HG03097 (cell line): ENCODE measurements at regions not wholly inside any gene's neighbourhood (a gene's known extent, or its start where the extent isn't known, plus 50 kb on each side); places are given as distances from the start of the nearest gene placed in this dataset.
"Not testable (repeated sequence)": the region's sequence is repeated elsewhere in the genome, so short reads cannot be mapped to it uniquely, and the experiment has no call there.

Source experiments
- ATAC-seq: cut with Tn5 transposase; IDR thresholded peaks from one replicate; pipeline ENCODE4 v1.9.1; 2021; ENCODE audit not compliant: unreplicated experiment, low FRiP score

DNA sequence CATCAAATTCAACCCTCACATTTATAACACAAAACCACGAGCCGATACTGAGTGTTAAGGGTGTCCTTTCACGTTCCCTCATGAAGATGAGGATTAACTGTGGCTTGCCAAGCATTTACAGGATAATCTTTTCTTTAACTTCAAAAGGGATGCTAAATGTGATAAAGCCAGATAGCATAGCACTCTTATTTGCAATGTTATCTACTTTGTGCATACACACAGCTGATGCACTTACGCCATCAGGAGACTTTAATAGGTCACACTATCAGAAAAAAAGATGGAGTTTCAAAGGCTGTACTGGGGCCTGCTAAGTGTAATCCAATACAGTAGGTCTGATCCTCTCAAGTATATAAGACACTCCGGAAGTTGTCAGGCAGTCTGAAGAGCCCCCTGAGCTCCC, 572.7 kb downstream of the PIK3C3 start:
- no peak for ATAC-seq

DNA sequence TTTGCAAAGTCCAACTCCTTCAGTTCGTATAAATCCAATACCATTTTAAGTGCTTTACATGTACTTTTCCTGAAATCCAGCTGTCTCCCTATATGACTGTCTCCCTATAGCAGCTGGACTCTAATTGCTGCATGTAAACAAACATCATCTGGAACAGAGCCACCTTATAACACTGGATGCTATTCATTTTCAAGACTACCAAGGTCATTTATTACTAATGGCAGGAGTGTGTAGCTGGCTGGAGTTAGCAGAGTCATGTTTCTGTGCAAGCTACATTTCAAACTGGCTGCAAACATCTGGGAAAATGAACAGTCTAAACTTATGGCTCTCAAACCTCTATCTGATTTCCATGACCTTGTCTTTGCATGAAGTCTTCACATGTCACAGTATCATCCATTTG, 575.2 kb downstream of the PIK3C3 start:
- ATAC-seq = no peak

GRCh38 chr18:42532119-42532518, 577.1 kb downstream of the PIK3C3 start:
- no peak for ATAC-seq

- no peak for ATAC-seq
These were observed 578.1 kb downstream of the PIK3C3 start for GRCh38 chr18:42533009-42533575.

DNA sequence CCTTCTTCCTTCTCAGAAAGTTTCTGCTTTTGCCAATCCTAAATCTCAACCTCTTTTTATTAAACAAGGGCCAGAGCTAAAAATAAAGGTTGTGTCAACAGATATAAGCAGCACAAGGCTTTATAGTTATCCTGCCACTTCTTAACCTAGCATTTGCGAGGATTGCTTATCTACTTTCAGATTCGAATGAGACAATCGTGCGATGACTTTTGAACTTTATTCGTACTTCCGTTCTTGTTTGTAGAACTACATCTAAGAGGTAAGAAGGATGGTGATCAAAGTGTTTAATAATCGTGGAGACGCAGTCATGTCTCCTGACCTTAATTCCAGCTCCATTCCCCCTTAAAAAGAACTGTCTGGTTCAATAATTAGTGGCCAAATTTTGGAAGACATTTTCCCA, 578.6 kb downstream of the PIK3C3 start:
- ATAC-seq = no peak

GRCh38 chr18:42534313-42534712, 579.3 kb downstream of the PIK3C3 start:
- no peak for ATAC-seq

DNA sequence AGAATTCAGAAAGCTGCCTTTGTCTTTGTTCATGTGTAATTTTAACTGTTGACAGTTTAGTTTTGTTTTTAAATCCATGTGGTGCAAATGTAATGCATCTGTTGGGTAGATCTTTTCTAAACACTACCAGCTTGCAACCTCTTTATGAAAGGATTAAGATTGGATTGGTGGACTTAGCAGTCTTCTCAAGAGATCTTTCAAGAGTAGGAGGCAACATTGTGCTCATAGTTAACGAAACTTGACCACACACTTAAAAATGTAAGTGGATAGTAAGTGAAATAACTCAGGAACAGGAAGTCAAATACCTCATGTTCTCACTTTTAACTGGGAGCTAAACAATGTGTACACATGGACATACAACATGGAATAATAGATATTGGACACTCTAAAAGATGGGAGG, 579.0 kb downstream of the RIT2 start:
- no peak for ATAC-seq

- ATAC-seq = no peak
These were observed 578.2 kb downstream of the RIT2 start for GRCh38 chr18:42537291-42537690.

DNA sequence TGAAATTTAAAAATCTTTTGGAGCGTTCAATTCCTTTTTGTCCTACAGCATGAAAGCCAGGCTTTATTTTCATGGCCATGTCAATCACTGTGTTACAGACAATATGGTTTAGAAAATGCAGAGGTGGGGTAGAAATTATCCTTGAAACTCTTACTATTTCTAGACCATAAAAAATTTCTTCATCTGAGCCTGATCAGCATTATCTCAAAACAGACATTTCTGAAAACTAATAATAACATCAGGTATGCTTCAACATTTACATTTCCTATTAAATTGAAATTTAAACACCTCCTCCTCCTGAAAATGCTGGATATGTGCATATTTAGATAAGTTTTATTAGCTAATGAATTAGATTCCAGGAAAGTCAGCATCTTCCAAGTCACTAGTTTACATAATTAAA, 570.6 kb downstream of the RIT2 start:
- no peak for ATAC-seq

- no peak for ATAC-seq
These were observed 569.7 kb downstream of the RIT2 start for GRCh38 chr18:42545825-42546224.

DNA sequence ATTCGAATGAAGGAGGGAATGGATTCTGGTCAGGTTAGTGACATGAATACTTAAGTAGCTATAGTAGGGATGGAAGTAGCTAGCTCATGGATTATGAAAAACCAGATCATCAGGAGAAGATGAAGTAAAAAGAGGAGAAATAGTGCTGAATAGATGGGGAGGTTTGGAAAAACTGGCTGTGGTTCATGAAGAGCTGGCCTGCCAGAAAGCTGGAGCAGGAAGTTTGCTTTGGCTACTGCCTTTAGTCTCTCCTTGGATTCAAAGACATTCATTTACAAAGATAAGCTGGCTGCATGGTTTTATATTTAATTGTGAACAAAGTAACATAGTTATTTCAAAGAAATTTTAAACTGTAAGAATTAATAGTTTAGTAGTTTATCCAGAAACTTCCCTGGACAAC, 567.0 kb downstream of the RIT2 start:
- ATAC-seq = no peak

DNA sequence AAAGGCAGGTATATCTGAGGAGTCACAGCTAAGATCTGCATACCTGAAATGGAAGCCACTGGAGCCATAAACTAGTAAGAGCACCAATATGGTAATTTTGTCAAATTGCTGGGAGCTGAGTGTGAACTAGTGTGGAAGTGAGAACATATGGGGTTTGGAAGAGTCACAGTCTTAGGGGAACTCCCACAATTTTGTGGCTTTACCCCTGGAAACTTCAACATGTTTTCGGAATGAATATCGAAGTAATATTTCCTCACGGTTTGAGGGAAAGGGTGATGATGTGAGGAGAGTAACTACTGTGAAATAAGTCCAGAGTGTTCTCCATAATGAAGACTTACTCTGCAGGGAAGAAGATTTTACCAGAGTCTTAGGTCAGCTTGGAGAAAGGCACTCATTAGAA, 565.9 kb downstream of the RIT2 start:
- ATAC-seq = no peak

GRCh38 chr18:42552559-42552958, 562.9 kb downstream of the RIT2 start:
- ATAC-seq = not testable (repeated sequence)

DNA sequence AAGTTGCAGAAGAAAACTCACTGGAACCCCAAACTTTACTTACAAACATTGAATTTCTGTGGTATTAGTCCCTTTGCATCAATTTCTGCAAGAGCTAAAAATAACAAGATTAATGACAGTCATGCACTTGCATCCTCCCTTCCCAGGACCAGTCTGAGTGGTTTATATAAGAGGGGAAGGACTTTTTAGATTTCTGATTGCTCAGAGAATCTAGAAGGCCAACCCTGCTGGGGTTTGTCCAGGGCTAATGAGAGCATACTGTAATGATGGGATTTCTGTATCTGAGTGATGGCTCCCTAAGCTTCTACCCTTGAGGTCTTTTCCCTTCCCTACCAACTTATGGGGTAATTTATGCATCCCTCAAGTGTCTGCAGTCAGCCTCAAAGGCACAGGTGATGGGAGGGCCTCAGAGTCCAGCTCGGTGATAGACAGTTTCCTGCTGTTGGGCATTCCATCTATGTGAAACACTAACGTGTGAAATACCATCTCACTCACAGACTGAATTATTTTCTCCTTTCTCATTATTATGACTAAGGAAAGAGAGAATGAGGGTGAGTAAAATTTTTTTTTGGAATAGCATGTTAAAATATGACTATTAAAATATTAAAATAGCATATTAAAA, 556.3 kb downstream of the RIT2 start:
- no peak for ATAC-seq

DNA sequence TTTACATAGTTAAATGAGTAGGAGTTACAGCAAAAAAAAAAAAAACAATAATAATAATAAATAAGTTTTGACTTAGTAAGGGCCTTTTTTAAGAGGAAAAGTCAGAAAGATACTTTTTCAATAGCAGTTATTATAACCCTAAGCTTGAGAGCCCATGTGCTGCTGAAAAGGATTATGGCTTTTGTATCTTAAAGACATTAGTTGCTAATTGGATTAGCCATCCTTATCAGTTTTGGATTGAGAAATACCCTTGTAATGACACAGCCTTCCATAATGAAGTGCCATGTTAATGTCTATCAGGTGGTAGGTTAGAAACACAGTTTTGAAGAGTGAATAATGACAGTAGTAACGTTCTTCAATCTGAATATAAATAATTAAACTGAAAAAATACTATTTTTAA, 554.0 kb downstream of the RIT2 start:
- no peak for ATAC-seq

DNA sequence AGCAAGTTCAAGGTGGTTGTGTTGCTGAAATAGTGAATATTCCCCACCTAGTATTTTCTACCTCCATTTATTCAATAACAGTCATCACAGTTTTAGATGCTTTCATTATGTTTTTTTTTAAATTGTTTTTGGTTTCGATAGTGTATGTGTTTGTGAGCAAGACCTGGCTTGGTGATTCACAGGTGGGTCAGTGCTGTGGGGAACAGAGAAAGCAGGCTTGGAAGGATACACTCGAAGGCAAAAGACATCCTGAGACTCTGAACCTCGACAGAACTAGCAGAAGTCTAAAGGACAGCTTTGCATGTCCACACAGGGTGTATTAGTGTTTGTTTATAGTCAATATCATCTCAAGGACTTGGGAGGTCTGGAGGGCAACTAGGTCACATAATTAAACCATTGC, 551.5 kb downstream of the RIT2 start:
- ATAC-seq = no peak

DNA sequence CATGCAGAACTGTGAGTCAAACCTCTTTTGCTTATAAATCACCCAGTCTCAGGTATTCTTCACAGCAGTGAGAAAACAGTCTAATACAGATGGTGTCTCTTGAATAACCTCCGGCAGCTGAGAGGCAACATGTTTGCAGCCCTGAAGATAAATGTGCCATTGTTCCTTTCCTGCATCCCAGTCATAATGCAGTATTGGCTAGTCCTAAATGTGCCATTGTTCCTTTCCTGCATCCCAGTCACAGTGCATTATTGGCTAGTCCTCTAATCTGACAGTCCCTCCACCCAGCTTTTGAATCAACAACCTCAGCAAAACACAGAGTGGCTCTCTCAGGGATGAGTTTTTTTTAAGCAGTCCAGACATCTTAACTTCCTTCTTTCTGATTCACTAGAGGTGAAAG, 550.7 kb downstream of the RIT2 start:
- no peak for ATAC-seq

DNA sequence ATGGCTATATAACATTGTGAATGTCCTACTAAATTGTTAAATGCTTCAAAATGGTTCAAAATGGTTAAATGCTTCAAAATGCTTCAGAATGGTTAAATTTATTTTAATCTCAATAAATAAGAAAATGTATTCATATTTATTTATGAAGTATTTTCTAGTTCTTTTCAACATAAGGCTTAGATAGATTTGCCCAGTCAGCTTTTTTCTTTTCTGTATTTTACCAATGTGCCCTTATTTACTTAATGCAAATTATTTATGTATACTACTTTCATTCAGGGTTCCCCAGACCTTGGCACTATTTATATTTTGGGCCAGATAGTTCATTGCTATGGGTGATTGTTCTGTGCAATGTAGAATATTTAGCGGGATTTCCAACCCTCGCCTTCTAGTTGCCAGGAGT, 546.7 kb downstream of the RIT2 start:
- no peak for ATAC-seq

DNA sequence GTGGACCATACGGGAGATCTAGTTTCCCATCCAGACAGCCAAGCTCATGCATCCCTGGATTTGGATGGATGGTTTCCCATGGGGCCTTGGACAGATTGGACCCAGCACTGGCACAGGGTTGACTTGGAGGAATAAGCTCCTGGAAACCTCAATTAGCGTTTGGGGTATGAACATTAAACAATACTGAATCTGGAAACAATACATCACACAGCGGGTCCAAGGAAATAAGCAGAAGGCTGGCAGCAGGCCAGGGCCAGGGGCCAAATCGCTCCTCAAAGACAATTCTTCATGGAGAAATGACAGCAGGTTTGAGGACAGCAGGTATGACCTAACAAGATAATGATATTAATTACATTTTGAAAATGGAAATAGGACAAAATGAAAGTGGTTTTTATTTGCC, 540.6 kb downstream of the RIT2 start:
- no peak for ATAC-seq

GRCh38 chr18:42576124-42576523, 539.4 kb downstream of the RIT2 start:
- no peak for ATAC-seq

- no peak for ATAC-seq
These were observed 536.7 kb downstream of the RIT2 start for GRCh38 chr18:42578792-42579191.

DNA sequence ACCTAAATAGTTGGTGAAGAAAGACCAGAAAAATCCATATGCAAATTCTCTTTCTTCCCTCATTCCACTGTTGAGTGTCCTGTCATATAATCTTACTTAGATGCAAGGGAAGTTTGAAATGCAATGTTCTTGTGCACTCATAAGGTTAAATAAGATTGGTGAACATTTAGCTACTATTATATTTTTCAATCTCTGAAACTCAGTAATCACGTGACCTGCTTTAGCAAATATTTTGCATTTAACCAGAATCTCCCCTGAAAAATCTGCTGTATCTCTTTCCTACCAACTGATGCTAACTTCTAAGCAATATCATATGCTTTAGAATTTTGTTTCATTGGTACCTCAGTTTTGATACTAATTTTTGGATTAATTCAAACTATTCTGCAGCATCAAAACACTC, 533.2 kb downstream of the RIT2 start:
- no peak for ATAC-seq

- no peak for ATAC-seq
These were observed 532.2 kb downstream of the RIT2 start for GRCh38 chr18:42583283-42583731.
